Naive thymus-derived CD4-positive, alpha-beta T cell (primary cell): ENCODE measurements at regions not wholly inside any gene's neighbourhood (a gene's known extent, or its start where the extent isn't known, plus 50 kb on each side); places are given as distances from the start of the nearest gene placed in this dataset.

Experiments
- ATAC-seq: fragments of 150-1000 bp; cut with Tn5 transposase; 2 replicates; pipeline ENCODE4 v1.10.0; 2021; ENCODE audit warnings: mild to moderate bottlenecking, moderate library complexity
- CTCF ChIA-PET: fragments of 350-600 bp; sonication (Branson Sonifier 250); formaldehyde crosslinking; loops from one replicate; lab custom pipeline; 2021; ENCODE audit warnings: antibody characterized with exemption; lab: Charles Lee
- POLR2A ChIA-PET: fragments of 350-600 bp; sonication (Branson Sonifier 250); formaldehyde crosslinking; loops from one replicate; lab custom pipeline; 2021; ENCODE audit warnings: antibody characterized with exemption, inconsistent platforms; lab: Charles Lee
- DNase-seq, 9 donors: peaks; one replicate each; pipeline versions ENCODE4 v3.0.0 to v3.0.0-alpha.2; 2020 to 2022; ENCODE audit warnings: mixed read lengths in 1 of 9
- H3K27ac ChIP-seq: one replicate; pipeline ENCODE4 v1.7.0; 2013; ENCODE audit warnings: mild to moderate bottlenecking, low read depth, low read length, moderate library complexity
- H3K27me3 ChIP-seq, 2 donors: one replicate each; pipeline ENCODE4 v1.7.0; 2013; ENCODE audit warnings: low read length in 2 of 2, mild to moderate bottlenecking in 2 of 2, moderate library complexity in 2 of 2; ENCODE audit not compliant: control insufficient read depth in 2 of 2, insufficient read depth in 2 of 2
- H3K36me3 ChIP-seq, 3 experiments: 1 replicate in 2 of 3; 2 replicates in 1 of 3; pipeline ENCODE4 v1.7.0; 2013; ENCODE audit warnings: low read length in 3 of 3, mild to moderate bottlenecking in 3 of 3, moderate library complexity in 1 of 3; ENCODE audit not compliant: insufficient read depth in 3 of 3, control insufficient read depth in 2 of 3
- H3K4me1 ChIP-seq, 2 donors: one replicate each; pipeline ENCODE4 v1.7.0; 2013; ENCODE audit warnings: low read length in 2 of 2, mild to moderate bottlenecking in 2 of 2, moderate library complexity in 1 of 2; ENCODE audit not compliant: control insufficient read depth in 2 of 2, insufficient read depth in 2 of 2
- H3K4me3 ChIP-seq: 2 replicates; pipeline ENCODE4 v1.7.0; 2013; ENCODE audit warnings: mild to moderate bottlenecking, low read length
- H3K9me3 ChIP-seq, 3 experiments: 1 replicate in 2 of 3; 2 replicates in 1 of 3; pipeline ENCODE4 v1.7.0; 2013; ENCODE audit warnings: low read length in 3 of 3; ENCODE audit not compliant: control insufficient read depth in 2 of 3
- H3K27ac Mint-ChIP-seq, 9 donors: one replicate each; pipeline ENCODE4 v1.8.0; 2020 to 2022; ENCODE audit warnings: mixed read lengths in 9 of 9, mild to moderate bottlenecking in 8 of 9, moderate library complexity in 5 of 9, inconsistent platforms in 2 of 9
- H3K27me3 Mint-ChIP-seq, 5 donors: one replicate each; pipeline ENCODE4 v1.8.0; 2021 to 2022; ENCODE audit warnings: mixed read lengths in 5 of 5, mild to moderate bottlenecking in 1 of 5
- H3K36me3 Mint-ChIP-seq, 5 donors: one replicate each; pipeline ENCODE4 v1.8.0; 2020 to 2022; ENCODE audit warnings: mixed read lengths in 5 of 5, mild to moderate bottlenecking in 3 of 5, inconsistent platforms in 1 of 5
- H3K4me1 Mint-ChIP-seq, 7 donors: one replicate each; pipeline ENCODE4 v1.8.0; 2020 to 2022; ENCODE audit warnings: mixed read lengths in 7 of 7, mild to moderate bottlenecking in 3 of 7, inconsistent platforms in 1 of 7
- H3K4me3 Mint-ChIP-seq, 10 donors: one replicate each; pipeline ENCODE4 v1.8.0; 2020 to 2022; ENCODE audit warnings: mild to moderate bottlenecking in 10 of 10, mixed read lengths in 10 of 10, moderate library complexity in 6 of 10, inconsistent platforms in 2 of 10
- H3K9me3 Mint-ChIP-seq, 11 donors: one replicate each; pipeline ENCODE4 v1.8.0; 2020 to 2022; ENCODE audit warnings: mixed read lengths in 11 of 11, mild to moderate bottlenecking in 4 of 11, inconsistent platforms in 1 of 11, moderate library complexity in 1 of 11
- intact Hi-C, 2 donors: fragments of 100-400 bp; cut with micrococcal nuclease; formaldehyde crosslinking; loops; one replicate each; pipeline ENCODE4 v1.15.1; 2023

DNA sequence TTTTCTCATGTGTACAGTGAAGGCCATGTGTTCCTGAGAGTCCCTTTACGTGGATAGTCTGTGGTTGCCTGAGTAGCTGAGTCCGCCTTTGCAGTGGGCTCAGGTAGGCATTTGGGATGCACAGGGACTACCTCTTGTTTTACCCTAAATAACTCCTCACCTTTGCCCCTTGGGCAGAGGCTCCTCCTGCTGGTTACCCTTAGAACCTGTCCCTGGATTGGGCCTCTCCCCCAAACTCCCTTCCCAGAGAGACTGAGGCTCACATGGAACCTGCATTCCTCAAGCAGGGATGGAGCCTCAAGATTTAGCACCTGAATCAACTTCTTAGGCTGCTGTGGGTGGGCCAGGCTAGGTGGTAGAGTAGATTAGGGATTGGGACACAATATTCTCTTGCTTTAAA, 111.7 kb downstream of the FOXD2 start:
- Histone ChIP-seq H3K4me1 (no peaks in the 10 kb centered on the region), H3K27me3 (no peaks in the 10 kb centered on the region), H3K4me3 (no peak overlapping the region), H3K9me3 (no peaks in the 10 kb centered on the region), H3K27ac (no peak overlapping the region), H3K36me3 (no peaks in the 10 kb centered on the region)
- ATAC-seq (no peak), DNase-seq (no peak)
- H3K4me1 Mint-ChIP-seq = peaks cover 0 to 1% (median 0%) of the 10 kb centered on the region in 7 donors
- H3K36me3 Mint-ChIP-seq = no peaks in the 10 kb centered on the region
- peaks cover 0 to 29% (median 17%) of the 10 kb centered on the region in 5 donors for H3K27me3 Mint-ChIP-seq
- ChIA-PET POLR2A (no interaction called here), CTCF (no interaction called here)
- intact Hi-C loops = no loop called here
- H3K9me3 Mint-ChIP-seq = peaks cover 0 to under 1% (median 0%) of the 10 kb centered on the region in 11 donors
- no peak overlapping the region for H3K4me3 Mint-ChIP-seq
- no peak overlapping the region for H3K27ac Mint-ChIP-seq

DNA sequence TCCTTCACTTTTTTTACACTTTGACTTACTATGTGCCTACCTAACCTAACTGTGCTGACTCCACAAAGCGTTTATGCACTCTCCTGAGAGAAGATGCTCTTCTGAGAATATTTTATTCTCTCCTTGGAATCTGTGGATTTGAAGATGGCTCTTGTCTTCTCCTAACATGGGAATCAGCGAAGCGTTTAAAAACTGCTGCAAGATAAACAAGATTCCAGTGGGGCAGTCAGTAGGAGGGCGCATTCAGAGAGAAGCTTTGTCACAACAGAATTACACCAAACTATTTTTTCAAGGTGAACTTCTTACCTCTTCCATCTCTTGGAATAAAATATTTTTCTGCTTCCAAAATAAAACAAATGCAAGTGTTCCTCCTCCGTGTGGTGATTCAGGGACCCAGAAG, 113.1 kb downstream of the FOXD2 start:
- no peaks in the 10 kb centered on the region for H3K4me1 ChIP-seq
- Mint-ChIP-seq H3K27ac (no peak overlapping the region), H3K4me1 (peaks cover 0 to 1% (median 0%) of the 10 kb centered on the region in 7 donors), H3K9me3 (peaks cover 0 to 2% (median 0%) of the 10 kb centered on the region in 11 donors), H3K4me3 (no peak overlapping the region), H3K36me3 (no peaks in the 10 kb centered on the region), H3K27me3 (peaks cover 0 to 31% (median 12%) of the 10 kb centered on the region in 5 donors)
- H3K27me3 ChIP-seq = no peaks in the 10 kb centered on the region
- POLR2A ChIA-PET = no interaction called here
- intact Hi-C loops = no loop called here
- DNase-seq (no peak), ATAC-seq (no peak)
- no peaks in the 10 kb centered on the region for H3K9me3 ChIP-seq
- no peaks in the 10 kb centered on the region for H3K36me3 ChIP-seq
- no peak overlapping the region for H3K4me3 ChIP-seq
- CTCF ChIA-PET = no interaction called here
- no peak overlapping the region for H3K27ac ChIP-seq

GRCh38 chr1:47551971-47552528, 114.2 kb downstream of the FOXD2 start:
- no peak overlapping the region for H3K27ac ChIP-seq
- H3K36me3 ChIP-seq = no peaks in the 10 kb centered on the region
- H3K27ac Mint-ChIP-seq = no peak overlapping the region
- CTCF ChIA-PET = no interaction called here
- H3K4me1 Mint-ChIP-seq = peaks cover 0 to 1% (median 0%) of the 10 kb centered on the region in 7 donors
- no peaks in the 10 kb centered on the region for H3K4me1 ChIP-seq
- H3K27me3 Mint-ChIP-seq = peaks cover 0 to 39% (median 19%) of the 10 kb centered on the region in 5 donors
- ATAC-seq (no peak), DNase-seq (no peak)
- H3K27me3 ChIP-seq = no peaks in the 10 kb centered on the region
- H3K9me3 Mint-ChIP-seq = peaks cover 0 to 2% (median 0%) of the 10 kb centered on the region in 11 donors
- no peaks in the 10 kb centered on the region for H3K36me3 Mint-ChIP-seq
- H3K4me3 ChIP-seq = no peak overlapping the region
- H3K9me3 ChIP-seq = no peaks in the 10 kb centered on the region
- H3K4me3 Mint-ChIP-seq = no peak overlapping the region
- intact Hi-C loops = no loop called here
- POLR2A ChIA-PET = no interaction called here

GRCh38 chr1:47554082-47554481, 116.2 kb downstream of the FOXD2 start:
- DNase-seq = no peak
- H3K27me3 Mint-ChIP-seq = peaks cover 0 to 49% (median 24%) of the 10 kb centered on the region in 5 donors
- H3K9me3 Mint-ChIP-seq = peaks cover 0 to 2% (median 0%) of the 10 kb centered on the region in 11 donors
- ChIA-PET POLR2A (no interaction called here), CTCF (no interaction called here)
- H3K36me3 Mint-ChIP-seq = no peaks in the 10 kb centered on the region
- H3K4me3 Mint-ChIP-seq = no peak overlapping the region
- Histone ChIP-seq H3K4me3 (no peak overlapping the region), H3K9me3 (no peaks in the 10 kb centered on the region), H3K27me3 (no peaks in the 10 kb centered on the region), H3K36me3 (no peaks in the 10 kb centered on the region), H3K27ac (no peak overlapping the region), H3K4me1 (no peaks in the 10 kb centered on the region)
- intact Hi-C loops = no loop called here
- H3K27ac Mint-ChIP-seq = no peak overlapping the region
- H3K4me1 Mint-ChIP-seq = no peaks in the 10 kb centered on the region
- no peak for ATAC-seq

DNA sequence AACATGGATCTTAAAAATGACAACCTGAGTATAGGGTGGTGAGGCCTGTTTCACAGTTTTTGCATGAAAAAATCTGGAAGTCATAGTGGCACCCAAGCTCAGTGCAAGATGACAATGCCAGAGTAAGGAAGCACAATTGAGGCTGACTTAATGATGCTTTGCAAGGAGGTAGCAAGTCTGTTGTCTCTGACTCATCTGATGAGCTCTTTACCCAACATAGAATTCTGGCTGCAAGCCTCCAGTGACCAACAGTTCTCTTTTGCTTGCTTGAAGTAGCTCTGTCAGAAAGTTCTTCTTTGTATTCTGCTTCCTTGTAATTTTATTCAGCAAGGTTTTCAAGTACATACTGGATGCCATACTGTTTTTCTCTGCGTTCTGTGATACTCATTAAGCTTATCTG, 117.1 kb downstream of the FOXD2 start:
- H3K4me3 ChIP-seq = no peak overlapping the region
- no peaks in the 10 kb centered on the region for H3K4me1 ChIP-seq
- no peaks in the 10 kb centered on the region for H3K9me3 ChIP-seq
- ChIA-PET POLR2A (no interaction called here), CTCF (no interaction called here)
- ATAC-seq = no peak
- Mint-ChIP-seq H3K27me3 (peaks cover 0 to 58% (median 24%) of the 10 kb centered on the region in 5 donors), H3K27ac (no peak overlapping the region), H3K4me1 (no peaks in the 10 kb centered on the region), H3K9me3 (peaks cover 0 to 2% (median 0%) of the 10 kb centered on the region in 11 donors), H3K4me3 (no peak overlapping the region), H3K36me3 (no peaks in the 10 kb centered on the region)
- no peak overlapping the region for H3K27ac ChIP-seq
- intact Hi-C loops = no loop called here
- no peaks in the 10 kb centered on the region for H3K27me3 ChIP-seq
- no peaks in the 10 kb centered on the region for H3K36me3 ChIP-seq
- DNase-seq = no peak

DNA sequence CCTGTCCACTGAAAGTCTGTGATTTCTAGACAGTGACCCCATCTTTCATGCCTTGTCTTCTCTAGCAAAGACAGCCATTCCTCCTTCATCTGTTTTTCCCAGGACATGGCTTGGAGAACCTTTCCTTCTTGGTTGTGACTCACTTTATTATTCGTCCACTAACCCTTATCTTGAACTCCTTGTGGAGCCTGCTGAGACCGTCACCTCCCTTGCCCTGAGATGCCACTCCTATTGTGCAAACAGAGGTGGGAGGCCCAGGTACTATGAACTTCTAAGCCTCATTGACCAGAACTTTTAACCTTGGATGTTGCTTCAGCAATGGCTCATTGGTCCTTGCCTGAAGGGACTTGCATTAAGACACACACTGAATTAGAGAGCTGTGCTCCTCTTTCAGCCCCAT, 117.5 kb downstream of the FOXD2 start:
- Mint-ChIP-seq H3K27me3 (peaks cover 0 to 61% (median 23%) of the 10 kb centered on the region in 5 donors), H3K9me3 (peaks cover 0 to 2% (median 0%) of the 10 kb centered on the region in 11 donors), H3K4me1 (no peaks in the 10 kb centered on the region), H3K36me3 (no peaks in the 10 kb centered on the region), H3K27ac (no peak overlapping the region), H3K4me3 (no peak overlapping the region)
- H3K36me3 ChIP-seq = no peaks in the 10 kb centered on the region
- no peaks in the 10 kb centered on the region for H3K9me3 ChIP-seq
- H3K27ac ChIP-seq = no peak overlapping the region
- DNase-seq (no peak), ATAC-seq (no peak)
- no peak overlapping the region for H3K4me3 ChIP-seq
- H3K27me3 ChIP-seq = no peaks in the 10 kb centered on the region
- ChIA-PET POLR2A (no interaction called here), CTCF (no interaction called here)
- intact Hi-C loops = no loop called here
- H3K4me1 ChIP-seq = no peaks in the 10 kb centered on the region

DNA sequence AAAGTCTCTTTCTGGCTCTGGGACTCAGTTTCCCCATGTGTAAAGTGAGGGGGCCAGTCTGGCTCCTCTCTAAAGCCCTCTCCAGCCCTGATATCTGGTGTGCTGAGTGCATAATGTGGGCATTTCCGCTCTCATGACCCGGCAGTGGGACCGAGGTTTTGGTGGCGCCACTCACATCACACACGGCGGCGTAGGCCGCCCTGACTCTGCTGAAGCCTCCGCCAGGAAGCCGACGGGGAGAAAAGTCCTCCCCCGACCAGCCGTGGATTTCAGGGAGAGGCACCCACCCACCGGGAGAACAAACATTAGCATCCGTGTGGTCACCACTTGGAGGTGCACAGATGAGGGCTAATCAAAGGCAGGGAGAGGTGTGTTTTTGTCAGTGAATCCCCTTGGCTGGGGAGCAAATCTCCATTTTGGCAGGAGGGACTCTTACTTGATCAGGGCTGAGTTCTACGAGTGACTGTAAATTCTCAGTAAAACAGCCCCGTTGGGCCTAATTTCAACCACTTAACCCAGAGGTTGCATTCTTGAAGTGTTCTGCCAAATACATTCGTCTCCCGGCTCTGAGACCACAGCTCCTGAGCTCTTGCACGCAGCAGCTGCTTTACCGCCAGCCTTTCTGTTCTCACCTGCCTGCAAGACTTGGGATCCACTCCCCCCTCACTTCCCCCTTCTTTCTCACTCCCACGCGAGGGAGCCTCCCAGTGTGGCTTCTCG, 118.2 kb downstream of the FOXD2 start:
- H3K4me1 Mint-ChIP-seq = no peaks in the 10 kb centered on the region
- peaks cover 0 to 63% (median 27%) of the 10 kb centered on the region in 5 donors for H3K27me3 Mint-ChIP-seq
- Histone ChIP-seq H3K4me1 (no peaks in the 10 kb centered on the region), H3K27me3 (no peaks in the 10 kb centered on the region), H3K9me3 (no peaks in the 10 kb centered on the region), H3K27ac (no peak overlapping the region), H3K36me3 (no peaks in the 10 kb centered on the region), H3K4me3 (no peak overlapping the region)
- intact Hi-C loops = no loop called here
- peaks cover 0 to 2% (median 0%) of the 10 kb centered on the region in 11 donors for H3K9me3 Mint-ChIP-seq
- DNase-seq (no peak), ATAC-seq (no peak)
- CTCF ChIA-PET = no interaction called here
- H3K27ac Mint-ChIP-seq = no peak overlapping the region
- no peak overlapping the region for H3K4me3 Mint-ChIP-seq
- POLR2A ChIA-PET = no interaction called here
- no peaks in the 10 kb centered on the region for H3K36me3 Mint-ChIP-seq
